BE2C (cell line): ENCODE measurements at regions not wholly inside any gene's neighbourhood (a gene's known extent, or its start where the extent isn't known, plus 50 kb on each side); places are given as distances from the start of the nearest gene placed in this dataset.
"Not testable (repeated sequence)": the region's sequence is repeated elsewhere in the genome, so short reads cannot be mapped to it uniquely, and the experiment has no call there.

Experiments used
- DNase-seq: peaks from one replicate; pipeline ENCODE4 v3.0.0-alpha.2; 2020
- H3K27me3 ChIP-seq: fragments of 250-450 bp; sonication (Bioruptor Pico); 2 replicates; pipeline ENCODE4 v1.5.1; 2020; ENCODE audit warnings: mild to moderate bottlenecking
- H3K36me3 ChIP-seq: fragments of 250-450 bp; sonication (Bioruptor Pico); 2 replicates; pipeline ENCODE4 v1.5.1; 2020; ENCODE audit warnings: mild to moderate bottlenecking
- H3K4me1 ChIP-seq: fragments of 250-450 bp; sonication (Bioruptor Pico); 2 replicates; pipeline ENCODE4 v1.5.1; 2020
- H3K4me3 ChIP-seq: 2 replicates; pipeline ENCODE4 v1.5.1; 2011; ENCODE audit warnings: low read depth, low read length
- H3K9me3 ChIP-seq: fragments of 250-450 bp; sonication (Bioruptor Pico); 2 replicates; pipeline ENCODE4 v1.5.1; 2020
- TF ChIP-seq, protein P1 (sequence below): IDR thresholded peaks from 2 replicates; pipeline ENCODE4 v1.5.1; 2012; ENCODE audit warnings: mild to moderate bottlenecking, low read depth, low read length

DNA sequence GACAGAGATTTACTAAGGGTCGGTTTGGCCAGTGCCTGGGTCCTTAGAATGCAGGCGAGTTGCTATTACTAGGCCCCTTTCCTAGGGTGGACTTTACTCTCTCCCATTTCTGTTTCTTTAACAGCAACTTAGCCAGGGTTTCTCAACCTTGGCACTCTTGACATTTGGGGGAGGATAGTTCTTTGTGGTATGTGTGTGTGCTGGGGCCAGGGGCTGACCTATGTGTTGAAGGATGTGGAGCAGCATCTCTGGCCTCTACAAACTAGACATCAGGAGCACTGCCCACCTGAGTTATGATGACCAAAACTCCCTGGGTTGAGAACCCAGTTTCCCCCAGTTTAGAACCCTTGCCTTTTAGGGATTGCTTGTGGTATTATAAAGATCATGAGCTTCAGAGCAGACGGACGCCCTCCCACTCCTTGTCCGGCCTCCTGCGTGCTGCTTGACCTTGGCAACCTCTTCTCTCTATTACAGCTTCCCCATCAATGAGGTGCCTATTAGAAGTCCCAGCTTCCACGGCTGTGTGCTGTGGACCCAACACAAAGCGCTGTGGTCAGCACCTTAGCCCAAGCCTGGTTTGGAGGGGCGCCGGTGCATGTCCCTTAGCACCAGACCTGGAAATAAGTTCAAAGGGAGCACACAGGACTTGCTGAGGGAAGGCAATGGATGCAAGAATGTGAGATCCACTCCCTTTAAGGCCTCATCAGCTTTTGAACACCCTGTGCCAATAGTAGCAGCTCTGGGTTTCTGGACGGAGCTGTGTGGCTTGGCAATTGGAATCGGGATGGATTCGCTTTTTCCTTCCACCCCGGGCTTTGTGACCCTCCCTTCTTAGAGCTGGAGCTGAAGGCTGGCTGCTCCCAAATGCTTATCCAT is 239.2 kb upstream of the MAF start:
- no peak overlapping the region for H3K4me3 ChIP-seq
- H3K36me3 ChIP-seq, result no peaks in the 10 kb centered on the region
- TF ChIP-seq, protein P1, sequence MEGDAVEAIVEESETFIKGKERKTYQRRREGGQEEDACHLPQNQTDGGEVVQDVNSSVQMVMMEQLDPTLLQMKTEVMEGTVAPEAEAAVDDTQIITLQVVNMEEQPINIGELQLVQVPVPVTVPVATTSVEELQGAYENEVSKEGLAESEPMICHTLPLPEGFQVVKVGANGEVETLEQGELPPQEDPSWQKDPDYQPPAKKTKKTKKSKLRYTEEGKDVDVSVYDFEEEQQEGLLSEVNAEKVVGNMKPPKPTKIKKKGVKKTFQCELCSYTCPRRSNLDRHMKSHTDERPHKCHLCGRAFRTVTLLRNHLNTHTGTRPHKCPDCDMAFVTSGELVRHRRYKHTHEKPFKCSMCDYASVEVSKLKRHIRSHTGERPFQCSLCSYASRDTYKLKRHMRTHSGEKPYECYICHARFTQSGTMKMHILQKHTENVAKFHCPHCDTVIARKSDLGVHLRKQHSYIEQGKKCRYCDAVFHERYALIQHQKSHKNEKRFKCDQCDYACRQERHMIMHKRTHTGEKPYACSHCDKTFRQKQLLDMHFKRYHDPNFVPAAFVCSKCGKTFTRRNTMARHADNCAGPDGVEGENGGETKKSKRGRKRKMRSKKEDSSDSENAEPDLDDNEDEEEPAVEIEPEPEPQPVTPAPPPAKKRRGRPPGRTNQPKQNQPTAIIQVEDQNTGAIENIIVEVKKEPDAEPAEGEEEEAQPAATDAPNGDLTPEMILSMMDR, result no peak
- DNase-seq, result no peak
- no peaks in the 10 kb centered on the region for H3K27me3 ChIP-seq
- H3K9me3 ChIP-seq, result peaks cover 4% of the 10 kb centered on the region; the same call in 1 of the 2 replicates
- H3K4me1 ChIP-seq, result no peaks in the 10 kb centered on the region

DNA sequence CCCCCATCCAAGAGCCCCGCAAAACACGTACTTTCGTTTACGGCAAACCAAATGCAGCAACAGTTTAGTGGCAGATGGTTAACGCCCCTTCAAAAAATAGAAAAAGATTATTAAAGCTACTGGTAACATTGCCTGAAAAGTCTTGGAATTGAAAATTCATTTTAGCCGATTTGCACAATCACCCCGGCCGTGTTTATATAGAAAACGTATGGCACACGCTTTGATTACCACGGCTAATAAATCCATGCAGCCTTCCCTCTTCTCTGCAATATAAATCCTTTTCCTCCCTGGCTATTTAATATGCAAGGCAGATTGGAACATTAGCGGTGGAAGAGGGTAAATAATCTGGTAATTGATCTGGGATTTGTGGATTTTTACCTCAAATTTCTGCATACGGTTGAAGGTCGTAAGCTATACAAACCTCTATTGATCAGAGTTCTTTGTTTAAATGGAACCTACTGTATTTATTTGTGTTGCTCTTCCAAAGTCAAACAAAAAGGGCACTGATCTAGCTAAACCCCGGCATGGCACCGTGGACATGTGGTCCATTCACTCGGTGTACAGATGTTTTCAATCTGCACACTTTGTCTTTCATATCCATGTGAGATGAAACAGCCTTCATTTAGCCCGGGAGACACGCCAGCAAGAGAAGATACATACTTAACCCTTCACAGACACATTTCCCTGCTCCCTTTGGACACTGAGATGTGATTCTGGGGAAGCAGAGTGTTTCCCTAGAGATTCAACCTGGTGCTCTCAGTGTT is 238.1 kb upstream of the MAF start:
- Histone ChIP-seq H3K4me3 (no peak overlapping the region), H3K27me3 (no peaks in the 10 kb centered on the region), H3K36me3 (no peaks in the 10 kb centered on the region), H3K9me3 (peaks cover 4% of the 10 kb centered on the region; the same call in 1 of the 2 replicates), H3K4me1 (no peaks in the 10 kb centered on the region)
- TF ChIP-seq, protein P1, result no peak
- no peak for DNase-seq

DNA sequence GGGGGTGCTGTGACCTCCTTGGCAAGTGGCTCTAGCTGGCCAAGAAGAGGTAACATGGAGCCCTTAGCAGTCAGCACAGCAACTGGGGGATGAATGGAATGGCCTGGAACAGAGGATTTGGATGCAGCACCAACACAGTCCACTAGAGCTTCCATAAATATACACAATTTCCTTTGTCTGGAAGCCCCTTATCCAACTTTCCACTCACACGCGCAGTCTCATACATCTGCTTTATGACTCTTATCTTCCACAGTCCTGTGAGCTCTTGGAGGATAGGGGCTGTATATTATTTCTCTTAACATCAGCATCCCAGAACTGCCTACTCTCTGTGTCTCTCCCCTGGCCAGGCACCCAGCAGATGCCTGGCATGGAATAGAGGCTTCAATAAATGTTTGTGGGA is 235.6 kb upstream of the MAF start:
- no peaks in the 10 kb centered on the region for H3K27me3 ChIP-seq
- no peak for DNase-seq
- H3K36me3 ChIP-seq, result no peaks in the 10 kb centered on the region
- H3K9me3 ChIP-seq, result peaks cover 4% of the 10 kb centered on the region; the same call in 1 of the 2 replicates
- no peak overlapping the region for H3K4me3 ChIP-seq
- H3K4me1 ChIP-seq, result no peaks in the 10 kb centered on the region
- TF ChIP-seq, protein P1, result no peak

DNA sequence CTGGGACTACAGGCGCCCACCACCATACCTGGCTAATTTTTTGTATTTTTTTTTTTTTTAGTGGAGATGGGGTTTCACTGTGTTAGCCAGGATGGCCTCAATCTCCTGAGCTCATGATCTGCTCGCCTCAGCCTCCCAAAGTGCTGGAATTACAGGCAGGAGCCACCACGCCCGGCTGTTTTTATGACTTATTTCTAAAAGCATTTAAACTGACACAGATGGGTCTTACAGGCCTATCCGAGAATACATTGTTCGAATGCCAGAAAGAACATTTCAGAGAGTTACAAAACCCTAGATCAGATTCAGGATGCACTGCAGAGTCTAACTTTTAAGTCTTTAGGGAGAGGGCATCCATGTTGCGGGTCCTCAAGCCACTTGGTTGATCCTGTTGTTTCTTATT is 234.7 kb upstream of the MAF start:
- Histone ChIP-seq H3K36me3 (no peaks in the 10 kb centered on the region), H3K9me3 (peaks cover 4% of the 10 kb centered on the region; the same call in 1 of the 2 replicates), H3K4me3 (no peak overlapping the region), H3K27me3 (no peaks in the 10 kb centered on the region), H3K4me1 (no peaks in the 10 kb centered on the region)
- no peak for DNase-seq
- TF ChIP-seq, protein P1, result no peak

DNA sequence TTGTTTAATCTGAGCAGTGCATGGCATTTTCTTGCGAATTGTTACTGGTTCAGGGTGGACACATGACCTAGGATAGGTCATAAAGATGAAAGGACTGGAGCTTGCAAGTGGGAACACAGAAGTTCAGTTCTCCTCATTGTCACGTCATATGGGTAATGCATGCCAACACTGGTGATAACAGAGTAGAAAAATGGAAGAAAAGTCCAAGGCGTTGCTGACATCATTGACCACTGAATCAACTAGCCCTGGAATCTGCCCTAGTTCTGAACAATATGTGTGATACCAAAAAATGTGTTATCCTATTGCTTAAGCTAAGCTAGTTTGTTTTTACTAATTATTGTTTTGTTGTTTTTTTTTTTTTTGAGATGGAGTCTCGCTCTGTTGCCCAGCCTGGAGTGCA is 234.2 kb upstream of the MAF start:
- H3K9me3 ChIP-seq, result no peaks in the 10 kb centered on the region; the same call in 1 of the 2 replicates
- TF ChIP-seq, protein P1, result no peak
- H3K27me3 ChIP-seq, result no peaks in the 10 kb centered on the region
- H3K4me3 ChIP-seq, result no peak overlapping the region
- no peak for DNase-seq
- H3K4me1 ChIP-seq, result no peaks in the 10 kb centered on the region
- H3K36me3 ChIP-seq, result no peaks in the 10 kb centered on the region

DNA sequence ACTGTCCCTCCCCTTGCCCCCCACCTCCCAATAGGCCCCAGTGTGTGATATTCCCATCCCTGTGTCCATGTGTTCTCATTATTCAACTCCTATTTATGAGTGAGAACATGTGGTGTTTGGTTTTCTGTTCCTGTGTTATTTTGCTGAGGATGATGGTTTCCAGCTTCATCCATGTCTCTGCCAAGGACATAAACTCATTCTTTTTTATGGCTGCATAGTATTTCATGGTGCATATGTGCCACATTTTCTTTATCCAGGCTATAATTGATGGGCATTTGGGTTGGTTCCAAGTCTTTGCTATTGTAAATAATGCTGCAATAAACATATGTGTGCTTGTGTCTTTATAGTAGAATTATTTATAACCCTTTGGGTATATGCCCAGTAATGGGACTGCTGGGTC is 233.5 kb upstream of the MAF start:
- not testable (repeated sequence) for H3K27me3 ChIP-seq, H3K9me3 ChIP-seq, H3K36me3 ChIP-seq, H3K4me1 ChIP-seq, H3K4me3 ChIP-seq, DNase-seq
